ENCODE measurements at regions not wholly inside any gene's neighbourhood (a gene's known extent, or its start where the extent isn't known, plus 50 kb on each side); places are given as distances from the start of the nearest gene placed in this dataset.
A peak's percentile ranks its signal among the peaks of the same experiment; 100 is the strongest.

DNA sequence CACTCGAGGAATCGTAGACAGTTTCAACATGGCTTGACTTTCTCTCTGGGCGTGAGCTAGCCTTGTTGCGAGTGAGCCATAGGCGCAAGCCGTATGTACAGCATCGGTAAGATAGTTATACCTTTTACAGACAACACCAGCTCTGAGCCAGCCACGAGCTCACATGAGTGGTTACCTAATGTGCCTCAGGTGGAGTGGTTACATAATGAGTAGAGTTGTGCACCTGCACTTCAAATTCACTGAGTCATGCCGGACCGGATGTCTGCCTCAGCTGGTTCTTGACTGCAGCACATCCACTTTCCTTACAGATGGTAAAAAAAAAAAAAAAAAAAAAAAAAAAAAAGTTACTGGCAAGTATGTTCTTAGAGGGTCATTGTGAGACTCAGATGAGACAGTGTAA lies 360.4 kb upstream of the NR5A2 start:
- ATAC-seq (ENCODE audit: insufficient read depth, low FRiP score) (peak; percentile 6), DNase-seq (no peak)
- Histone ChIP-seq H3K36me3 (ENCODE audit: control insufficient read depth in 4 of 4, insufficient read depth in 4 of 4, low read length in 4 of 4) (no peaks in the 10 kb centered on the region), H3K9ac (ENCODE audit: insufficient read depth in 1 of 2, low read length in 2 of 2) (no peak overlapping the region), H3K27ac (ENCODE audit: low read depth in 1 of 2, low read length in 1 of 2) (no peak overlapping the region), H3K4me3 (no peak overlapping the region), H3K4me1 (ENCODE audit: control insufficient read depth in 5 of 5, insufficient read depth in 5 of 5, low read length in 5 of 5) (no peaks in the 10 kb centered on the region), H3K9me3 (ENCODE audit: control insufficient read depth in 4 of 4, insufficient read depth in 3 of 4, low read length in 3 of 4) (no peaks in the 10 kb centered on the region), H3K27me3 (ENCODE audit: control insufficient read depth in 3 of 3, insufficient read depth in 3 of 3, low read length in 2 of 3) (no peaks in the 10 kb centered on the region)
- 76 to 88% methylated on average over 10 of the region's 10 CpGs for WGBS, 2 donors
- TF ChIP-seq, protein P1, sequence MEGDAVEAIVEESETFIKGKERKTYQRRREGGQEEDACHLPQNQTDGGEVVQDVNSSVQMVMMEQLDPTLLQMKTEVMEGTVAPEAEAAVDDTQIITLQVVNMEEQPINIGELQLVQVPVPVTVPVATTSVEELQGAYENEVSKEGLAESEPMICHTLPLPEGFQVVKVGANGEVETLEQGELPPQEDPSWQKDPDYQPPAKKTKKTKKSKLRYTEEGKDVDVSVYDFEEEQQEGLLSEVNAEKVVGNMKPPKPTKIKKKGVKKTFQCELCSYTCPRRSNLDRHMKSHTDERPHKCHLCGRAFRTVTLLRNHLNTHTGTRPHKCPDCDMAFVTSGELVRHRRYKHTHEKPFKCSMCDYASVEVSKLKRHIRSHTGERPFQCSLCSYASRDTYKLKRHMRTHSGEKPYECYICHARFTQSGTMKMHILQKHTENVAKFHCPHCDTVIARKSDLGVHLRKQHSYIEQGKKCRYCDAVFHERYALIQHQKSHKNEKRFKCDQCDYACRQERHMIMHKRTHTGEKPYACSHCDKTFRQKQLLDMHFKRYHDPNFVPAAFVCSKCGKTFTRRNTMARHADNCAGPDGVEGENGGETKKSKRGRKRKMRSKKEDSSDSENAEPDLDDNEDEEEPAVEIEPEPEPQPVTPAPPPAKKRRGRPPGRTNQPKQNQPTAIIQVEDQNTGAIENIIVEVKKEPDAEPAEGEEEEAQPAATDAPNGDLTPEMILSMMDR (IDR thresholded peaks at IDR 0.05; ENCODE audit: control extremely low read depth, extremely low read depth): no peak

DNA sequence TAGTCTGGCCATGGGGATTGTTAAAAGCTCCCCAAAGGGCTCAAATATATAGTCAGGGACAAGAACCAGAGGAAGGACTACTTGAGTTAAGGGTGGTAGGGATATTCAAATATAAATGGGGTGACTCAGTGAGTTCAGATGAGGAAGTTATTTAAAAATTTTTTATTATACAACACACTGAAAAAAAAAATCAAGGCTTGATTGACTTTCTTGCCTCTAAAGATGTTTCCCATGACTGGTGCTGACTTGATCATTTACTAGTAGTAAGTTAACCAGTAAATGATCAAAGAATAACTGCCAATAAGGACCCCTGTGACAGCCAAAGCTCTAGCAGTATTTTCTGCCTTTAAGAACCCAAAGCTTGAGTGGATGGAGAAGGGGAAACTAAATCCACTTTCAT lies 357.6 kb upstream of the NR5A2 start:
- no peaks in the 10 kb centered on the region for H3K4me1 ChIP-seq (ENCODE audit: control insufficient read depth in 5 of 5, insufficient read depth in 5 of 5, low read length in 5 of 5)
- no peaks in the 10 kb centered on the region for H3K9me3 ChIP-seq (ENCODE audit: control insufficient read depth in 4 of 4, insufficient read depth in 3 of 4, low read length in 3 of 4)
- H3K27ac ChIP-seq (ENCODE audit: low read depth in 1 of 2, low read length in 1 of 2): no peak overlapping the region
- no peaks in the 10 kb centered on the region for H3K27me3 ChIP-seq (ENCODE audit: control insufficient read depth in 3 of 3, insufficient read depth in 3 of 3, low read length in 2 of 3)
- H3K4me3 ChIP-seq: no peak overlapping the region
- DNase-seq: no peak
- TF ChIP-seq, protein P1 (IDR thresholded peaks at IDR 0.05; ENCODE audit: control extremely low read depth, extremely low read depth): no peak
- no peak for ATAC-seq (ENCODE audit: insufficient read depth, low FRiP score)
- no peaks in the 10 kb centered on the region for H3K36me3 ChIP-seq (ENCODE audit: control insufficient read depth in 4 of 4, insufficient read depth in 4 of 4, low read length in 4 of 4)
- H3K9ac ChIP-seq (ENCODE audit: insufficient read depth in 1 of 2, low read length in 2 of 2): no peak overlapping the region

DNA sequence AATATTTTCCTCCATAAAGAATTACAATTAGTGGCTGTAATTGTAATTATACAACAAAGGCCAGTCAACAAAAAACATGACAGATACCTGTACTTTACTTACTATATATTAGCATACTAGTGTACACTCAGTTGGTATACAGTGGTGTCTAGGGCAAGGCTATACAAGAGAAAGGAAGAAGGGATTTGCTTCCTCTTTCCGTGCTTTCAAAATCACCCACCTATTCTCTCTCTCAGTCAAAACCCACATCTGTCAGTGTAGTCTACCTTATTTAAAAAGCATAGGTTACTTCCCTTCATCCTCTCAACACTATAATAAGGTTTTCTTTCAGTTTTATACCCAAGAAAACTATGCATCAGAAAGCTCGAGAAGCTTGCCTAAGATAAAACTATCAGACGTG lies 355.8 kb upstream of the NR5A2 start:
- H3K4me1 ChIP-seq (ENCODE audit: control insufficient read depth in 5 of 5, insufficient read depth in 5 of 5, low read length in 5 of 5): no peaks in the 10 kb centered on the region
- no peaks in the 10 kb centered on the region for H3K9me3 ChIP-seq (ENCODE audit: control insufficient read depth in 4 of 4, insufficient read depth in 3 of 4, low read length in 3 of 4)
- no peak overlapping the region for H3K9ac ChIP-seq (ENCODE audit: insufficient read depth in 1 of 2, low read length in 2 of 2)
- H3K4me3 ChIP-seq: no peak overlapping the region
- TF ChIP-seq, protein P1 (IDR thresholded peaks at IDR 0.05; ENCODE audit: control extremely low read depth, extremely low read depth): no peak
- DNase-seq (no peak), ATAC-seq (ENCODE audit: insufficient read depth, low FRiP score) (no peak)
- no peaks in the 10 kb centered on the region for H3K36me3 ChIP-seq (ENCODE audit: control insufficient read depth in 4 of 4, insufficient read depth in 4 of 4, low read length in 4 of 4)
- no peaks in the 10 kb centered on the region for H3K27me3 ChIP-seq (ENCODE audit: control insufficient read depth in 3 of 3, insufficient read depth in 3 of 3, low read length in 2 of 3)
- H3K27ac ChIP-seq (ENCODE audit: low read depth in 1 of 2, low read length in 1 of 2): no peak overlapping the region
- 87 to 93% methylated on average over 3 of the region's 3 CpGs for WGBS, 2 donors

DNA sequence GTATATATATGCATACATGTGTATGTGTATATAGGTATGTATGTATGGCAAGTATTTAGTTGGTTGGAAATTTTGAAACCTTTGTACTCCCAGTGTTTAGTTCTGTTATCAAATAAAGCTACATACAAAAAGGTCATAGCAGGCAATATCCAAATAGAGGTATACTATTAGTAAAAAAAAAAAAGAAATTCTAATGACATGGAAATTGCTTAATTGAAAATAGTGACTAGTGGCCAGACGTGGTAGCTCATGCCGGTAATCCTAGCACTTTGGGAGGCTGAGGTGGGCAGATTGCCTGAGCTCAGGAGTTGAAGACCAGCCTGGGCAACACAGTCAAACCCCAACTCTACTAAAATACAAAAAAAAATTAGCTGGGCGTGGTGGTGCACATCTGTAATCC lies 351.6 kb upstream of the NR5A2 start:
- no peaks in the 10 kb centered on the region for H3K27me3 ChIP-seq (ENCODE audit: control insufficient read depth in 3 of 3, insufficient read depth in 3 of 3, low read length in 2 of 3)
- WGBS, 2 donors: 96 to 97% methylated on average over 3 of the region's 3 CpGs
- ATAC-seq (ENCODE audit: insufficient read depth, low FRiP score) (no peak), DNase-seq (no peak)
- H3K27ac ChIP-seq (ENCODE audit: low read depth in 1 of 2, low read length in 1 of 2): no peak overlapping the region
- no peaks in the 10 kb centered on the region for H3K4me1 ChIP-seq (ENCODE audit: control insufficient read depth in 5 of 5, insufficient read depth in 5 of 5, low read length in 5 of 5)
- no peaks in the 10 kb centered on the region for H3K9me3 ChIP-seq (ENCODE audit: control insufficient read depth in 4 of 4, insufficient read depth in 3 of 4, low read length in 3 of 4)
- no peak overlapping the region for H3K4me3 ChIP-seq
- no peaks in the 10 kb centered on the region for H3K36me3 ChIP-seq (ENCODE audit: control insufficient read depth in 4 of 4, insufficient read depth in 4 of 4, low read length in 4 of 4)
- H3K9ac ChIP-seq (ENCODE audit: insufficient read depth in 1 of 2, low read length in 2 of 2): no peak overlapping the region
- TF ChIP-seq, protein P1 (IDR thresholded peaks at IDR 0.05; ENCODE audit: control extremely low read depth, extremely low read depth): no peak

Measured in lung (tissue), 11 donors.